ENCODE measurements at regions not wholly inside any gene's neighbourhood (a gene's known extent, or its start where the extent isn't known, plus 50 kb on each side); places are given as distances from the start of the nearest gene placed in this dataset.
A peak's percentile ranks its signal among the peaks of the same experiment; 100 is the strongest.

DNA sequence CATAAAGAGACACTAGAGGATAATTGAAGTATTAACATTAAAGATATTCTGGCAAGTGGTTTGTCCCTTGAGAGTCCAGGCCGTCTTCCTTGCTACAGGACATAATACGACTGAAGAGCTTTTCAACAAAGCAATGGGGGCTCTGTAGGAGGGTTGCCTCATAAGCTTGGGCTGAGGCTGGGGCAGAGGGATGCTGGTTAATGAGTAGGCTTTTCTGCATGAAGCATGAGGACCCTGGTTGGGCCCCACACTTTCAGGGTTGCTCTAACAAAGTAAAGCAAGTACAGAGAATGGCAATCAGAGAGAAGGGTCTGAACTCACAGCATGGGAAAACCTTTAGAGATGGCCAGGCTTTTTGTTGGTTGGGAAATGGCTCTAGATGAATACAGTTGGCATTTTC lies 281.3 kb downstream of the IDS start:
- FAIRE-seq (no peak), DNase-seq (no peak)
- no peaks in the 10 kb centered on the region for H3K27me3 ChIP-seq (ENCODE audit: control insufficient read depth, insufficient read depth, low read length)
- H3K4me3 ChIP-seq (ENCODE audit: low read length in 3 of 3), result no peak overlapping the region
- H3K9ac ChIP-seq (ENCODE audit: low read length in 3 of 3), result no peak overlapping the region
- H3K4me1 ChIP-seq (ENCODE audit: control insufficient read depth in 2 of 3, insufficient read depth in 2 of 3, low read depth in 1 of 3, low read length in 3 of 3), result no peaks in the 10 kb centered on the region
- H3K36me3 ChIP-seq (ENCODE audit: control insufficient read depth in 2 of 3, insufficient read depth in 3 of 3, low read length in 3 of 3), result no peaks in the 10 kb centered on the region
- TF ChIP-seq, protein P1, sequence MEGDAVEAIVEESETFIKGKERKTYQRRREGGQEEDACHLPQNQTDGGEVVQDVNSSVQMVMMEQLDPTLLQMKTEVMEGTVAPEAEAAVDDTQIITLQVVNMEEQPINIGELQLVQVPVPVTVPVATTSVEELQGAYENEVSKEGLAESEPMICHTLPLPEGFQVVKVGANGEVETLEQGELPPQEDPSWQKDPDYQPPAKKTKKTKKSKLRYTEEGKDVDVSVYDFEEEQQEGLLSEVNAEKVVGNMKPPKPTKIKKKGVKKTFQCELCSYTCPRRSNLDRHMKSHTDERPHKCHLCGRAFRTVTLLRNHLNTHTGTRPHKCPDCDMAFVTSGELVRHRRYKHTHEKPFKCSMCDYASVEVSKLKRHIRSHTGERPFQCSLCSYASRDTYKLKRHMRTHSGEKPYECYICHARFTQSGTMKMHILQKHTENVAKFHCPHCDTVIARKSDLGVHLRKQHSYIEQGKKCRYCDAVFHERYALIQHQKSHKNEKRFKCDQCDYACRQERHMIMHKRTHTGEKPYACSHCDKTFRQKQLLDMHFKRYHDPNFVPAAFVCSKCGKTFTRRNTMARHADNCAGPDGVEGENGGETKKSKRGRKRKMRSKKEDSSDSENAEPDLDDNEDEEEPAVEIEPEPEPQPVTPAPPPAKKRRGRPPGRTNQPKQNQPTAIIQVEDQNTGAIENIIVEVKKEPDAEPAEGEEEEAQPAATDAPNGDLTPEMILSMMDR (IDR thresholded peaks at IDR 0.05; ENCODE audit: borderline replicate concordance, extremely low read depth, insufficient read depth), result no peak
- no peak overlapping the region for H3K27ac ChIP-seq (ENCODE audit: low read depth in 2 of 2, low read length in 2 of 2)
- intact Hi-C loops (cut with DNase I), result no loop called here
- H3K9me3 ChIP-seq (ENCODE audit: control insufficient read depth in 2 of 3, insufficient read depth in 1 of 3, low read length in 3 of 3), result no peaks in the 10 kb centered on the region

DNA sequence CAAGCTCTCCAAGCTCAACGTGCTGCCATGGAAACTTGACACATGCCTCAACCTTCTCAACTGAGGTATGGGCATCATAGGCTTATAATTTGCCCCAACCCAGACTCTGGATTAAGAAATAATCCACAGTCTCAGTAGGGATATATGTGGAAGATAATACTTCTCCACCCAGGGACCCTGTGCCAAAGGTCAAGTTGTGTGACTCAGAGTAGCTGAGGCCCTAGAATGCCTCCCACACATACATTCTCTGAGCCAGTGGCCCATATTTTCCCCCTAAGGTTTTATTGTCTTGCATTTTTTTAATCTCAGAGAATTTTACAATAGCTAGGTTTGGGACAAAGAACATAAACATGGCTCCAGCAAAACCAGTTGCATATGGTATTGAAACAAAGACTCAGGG lies 283.1 kb downstream of the IDS start:
- no peak overlapping the region for H3K9ac ChIP-seq (ENCODE audit: low read length in 3 of 3)
- H3K36me3 ChIP-seq (ENCODE audit: control insufficient read depth in 2 of 3, insufficient read depth in 3 of 3, low read length in 3 of 3), result no peaks in the 10 kb centered on the region
- TF ChIP-seq, protein P1 (IDR thresholded peaks at IDR 0.05; ENCODE audit: borderline replicate concordance, extremely low read depth, insufficient read depth), result no peak
- H3K4me1 ChIP-seq (ENCODE audit: control insufficient read depth in 2 of 3, insufficient read depth in 2 of 3, low read depth in 1 of 3, low read length in 3 of 3), result no peaks in the 10 kb centered on the region
- H3K27me3 ChIP-seq (ENCODE audit: control insufficient read depth, insufficient read depth, low read length), result no peaks in the 10 kb centered on the region
- intact Hi-C loops (cut with DNase I), result no loop called here
- no peak overlapping the region for H3K27ac ChIP-seq (ENCODE audit: low read depth in 2 of 2, low read length in 2 of 2)
- H3K9me3 ChIP-seq (ENCODE audit: control insufficient read depth in 2 of 3, insufficient read depth in 1 of 3, low read length in 3 of 3), result no peaks in the 10 kb centered on the region
- FAIRE-seq, result no peak
- no peak overlapping the region for H3K4me3 ChIP-seq (ENCODE audit: low read length in 3 of 3)
- no peak for DNase-seq

DNA sequence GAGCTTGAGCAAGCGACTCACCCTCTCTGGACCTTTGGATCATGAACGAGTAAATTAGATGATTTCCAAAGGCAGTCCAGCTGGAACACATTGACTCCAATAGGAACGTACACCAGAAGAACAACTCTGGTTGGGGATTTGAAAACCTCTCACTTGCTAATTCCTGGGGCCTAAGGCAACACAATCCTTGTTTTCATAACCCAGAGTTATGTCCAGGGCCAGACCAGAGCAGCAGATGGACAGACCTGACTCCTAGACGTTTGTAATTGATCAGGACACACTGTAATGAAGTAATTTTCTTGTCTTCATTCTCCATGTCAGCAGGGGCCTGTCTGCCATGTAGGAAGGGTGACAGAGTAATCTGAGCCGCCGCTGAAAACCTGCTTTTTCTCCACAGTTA lies 283.9 kb downstream of the IDS start:
- Histone ChIP-seq H3K36me3 (ENCODE audit: control insufficient read depth in 2 of 3, insufficient read depth in 3 of 3, low read length in 3 of 3) (no peaks in the 10 kb centered on the region), H3K4me3 (ENCODE audit: low read length in 3 of 3) (no peak overlapping the region), H3K9ac (ENCODE audit: low read length in 3 of 3) (no peak overlapping the region), H3K27me3 (ENCODE audit: control insufficient read depth, insufficient read depth, low read length) (no peaks in the 10 kb centered on the region), H3K9me3 (ENCODE audit: control insufficient read depth in 2 of 3, insufficient read depth in 1 of 3, low read length in 3 of 3) (no peaks in the 10 kb centered on the region), H3K27ac (ENCODE audit: low read depth in 2 of 2, low read length in 2 of 2) (no peak overlapping the region), H3K4me1 (ENCODE audit: control insufficient read depth in 2 of 3, insufficient read depth in 2 of 3, low read depth in 1 of 3, low read length in 3 of 3) (no peaks in the 10 kb centered on the region)
- DNase-seq, result peak in 4 of 5 donors; percentile 15 to 45 (median 32)
- FAIRE-seq, result no peak
- intact Hi-C loops (cut with DNase I), result no loop called here
- TF ChIP-seq, protein P1 (IDR thresholded peaks at IDR 0.05; ENCODE audit: borderline replicate concordance, extremely low read depth, insufficient read depth), result no peak

DNA sequence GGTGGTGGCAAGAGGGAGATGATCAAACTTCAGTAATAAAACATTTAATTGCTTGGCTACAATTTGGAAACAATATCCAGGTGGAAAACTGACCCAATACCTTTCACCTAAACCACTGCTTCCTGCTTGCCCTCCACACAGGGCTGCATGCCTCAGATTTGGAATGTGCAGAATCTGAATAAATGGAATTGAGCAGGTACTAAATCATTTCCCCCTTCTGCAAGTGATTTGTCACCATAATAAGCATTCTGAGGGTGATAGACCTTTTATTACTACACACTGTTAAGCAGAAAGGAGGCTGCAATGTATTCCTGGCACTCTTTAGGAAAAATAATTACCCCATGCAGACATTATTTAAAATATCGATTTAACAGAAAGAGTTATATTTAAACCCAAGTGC lies 291.8 kb downstream of the IDS start:
- TF ChIP-seq, protein P1 (IDR thresholded peaks at IDR 0.05; ENCODE audit: borderline replicate concordance, extremely low read depth, insufficient read depth), result no peak
- Histone ChIP-seq H3K4me1 (ENCODE audit: control insufficient read depth in 2 of 3, insufficient read depth in 2 of 3, low read depth in 1 of 3, low read length in 3 of 3) (no peaks in the 10 kb centered on the region), H3K9ac (ENCODE audit: low read length in 3 of 3) (no peak overlapping the region), H3K9me3 (ENCODE audit: control insufficient read depth in 2 of 3, insufficient read depth in 1 of 3, low read length in 3 of 3) (no peaks in the 10 kb centered on the region), H3K27ac (ENCODE audit: low read depth in 2 of 2, low read length in 2 of 2) (no peak overlapping the region), H3K4me3 (ENCODE audit: low read length in 3 of 3) (no peak overlapping the region), H3K36me3 (ENCODE audit: control insufficient read depth in 2 of 3, insufficient read depth in 3 of 3, low read length in 3 of 3) (no peaks in the 10 kb centered on the region), H3K27me3 (ENCODE audit: control insufficient read depth, insufficient read depth, low read length) (no peaks in the 10 kb centered on the region)
- peak in 1 of 5 donors; percentile 8 for DNase-seq
- no peak for FAIRE-seq
- intact Hi-C loops (cut with DNase I), result no loop called here
